ENCODE measurements at regions not wholly inside any gene's neighbourhood (a gene's known extent, or its start where the extent isn't known, plus 50 kb on each side); places are given as distances from the start of the nearest gene placed in this dataset.

DNA sequence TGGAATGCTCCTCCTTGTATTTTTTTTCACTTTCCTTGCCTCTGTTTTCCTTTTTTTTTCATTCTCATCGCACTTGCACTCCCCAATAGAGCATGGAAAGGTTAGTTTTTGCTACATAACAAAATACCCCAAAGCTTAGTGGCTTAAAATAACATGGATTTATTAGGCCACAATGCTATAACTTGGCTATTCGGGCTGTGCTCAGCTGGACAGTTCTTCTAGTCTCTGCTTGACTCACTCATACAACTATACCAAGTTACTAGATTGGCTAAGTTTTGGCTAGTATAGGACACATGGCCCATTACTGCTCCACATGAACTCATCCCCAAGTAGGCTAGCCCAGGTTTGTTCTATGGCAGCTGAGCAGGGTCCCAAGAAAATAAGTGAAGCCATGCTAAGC lies 94.5 kb upstream of the ANKEF1 start:
- TF ChIP-seq YY1 (IDR thresholded peaks at IDR 0.05; ENCODE audit: low read depth) (no peak), TAF1 (IDR thresholded peaks at IDR 0.05; ENCODE audit: low read depth) (no peak)

Measured in Ishikawa (cell line).